Endothelial cell of umbilical vein (primary cell): ENCODE measurements at regions not wholly inside any gene's neighbourhood (a gene's known extent, or its start where the extent isn't known, plus 50 kb on each side); places are given as distances from the start of the nearest gene placed in this dataset.

Experiments used
- BruUV-seq: library from RNA; stranded (reverse); fragments of 400-500 nt; replicated peaks from 2 replicates; lab custom pipeline; 2021; lab: Mats Ljungman, UMichigan
- CTCF ChIA-PET: fragments of 300-600, 350-600 bp; sonication (Branson Sonifier 250); formaldehyde crosslinking; loops from one replicate; lab custom pipeline; 2021; ENCODE audit warnings: antibody characterized with exemption, inconsistent platforms; lab: Charles Lee
- POLR2A ChIA-PET: fragments of 300-600, 350-600 bp; sonication (Branson Sonifier 250); formaldehyde crosslinking; loops from one replicate; lab custom pipeline; 2021; ENCODE audit warnings: antibody characterized with exemption, inconsistent platforms; lab: Charles Lee
- DNase-seq: peaks from one replicate; pipeline ENCODE4 v3.0.0-alpha.2; 2011; ENCODE audit warnings: low read depth, low spot score
- FAIRE-seq: peaks from 2 replicates; lab custom pipeline; 2011; peaks lifted over from hg19 to GRCh38; lab: Jason Lieb, UNC
- H2AFZ ChIP-seq: 2 replicates; pipeline ENCODE4 v1.6.0; 2012; ENCODE audit warnings: low read depth, low read length, control low read depth, inconsistent platforms
- H3K27ac ChIP-seq: 2 replicates; pipeline ENCODE4 v1.5.1; 2011; ENCODE audit warnings: low read depth, mild to moderate bottlenecking, control low read depth, low read length, moderate library complexity; ENCODE audit not compliant: insufficient read depth
- H3K27me3 ChIP-seq, 2 experiments: 2 replicates each; pipeline versions ENCODE4 v1.6.0 to v1.6.1; 2011; ENCODE audit warnings: low read length in 2 of 2, mixed read lengths in 1 of 2; ENCODE audit not compliant: control insufficient read depth in 2 of 2, insufficient read depth in 2 of 2
- H3K36me3 ChIP-seq, 2 experiments: 2 replicates in 1 of 2; 3 replicates in 1 of 2; pipeline ENCODE4 v1.5.1; 2011; ENCODE audit warnings: low read length in 2 of 2, mild to moderate bottlenecking in 1 of 2, moderate library complexity in 1 of 2; ENCODE audit not compliant: control insufficient read depth in 2 of 2, insufficient read depth in 2 of 2; ENCODE audit errors: extremely low read depth in 1 of 2
- H3K4me1 ChIP-seq: 3 replicates; pipeline ENCODE4 v1.5.1; 2011; ENCODE audit warnings: mild to moderate bottlenecking, low read length; ENCODE audit not compliant: control insufficient read depth, insufficient read depth; ENCODE audit errors: extremely low read depth
- H3K4me2 ChIP-seq: 2 replicates; pipeline ENCODE4 v1.6.1; 2011; ENCODE audit warnings: low read length, control low read depth, mixed read lengths; ENCODE audit not compliant: insufficient read depth
- H3K4me3 ChIP-seq, 3 experiments: fragments of 200-600 bp in 1 of 3; sonication (generic), shearing (Covaris generic) in 1 of 3; replicated peaks in 1 of 3; 2 replicates each; pipeline ENCODE4 v1.5.1; 2011 to 2016; ENCODE audit warnings: control low read depth in 3 of 3, low read length in 3 of 3, mild to moderate bottlenecking in 2 of 3, inconsistent platforms in 1 of 3, low read depth in 1 of 3, moderate library complexity in 1 of 3; ENCODE audit not compliant: insufficient read depth in 1 of 3
- H3K79me2 ChIP-seq: 2 replicates; pipeline ENCODE4 v1.6.0; 2012; ENCODE audit warnings: low read length, inconsistent platforms; ENCODE audit not compliant: control insufficient read depth, insufficient read depth
- H3K9ac ChIP-seq: replicated peaks from 2 replicates; pipeline ENCODE3; 2011; ENCODE audit warnings: low read length, control low read depth; ENCODE audit not compliant: insufficient read depth; ENCODE audit errors: extremely low read depth
- H3K9me1 ChIP-seq: replicated peaks from 3 replicates; pipeline ENCODE4 v1.6.0; 2011; ENCODE audit warnings: mild to moderate bottlenecking, low read length; ENCODE audit not compliant: control insufficient read depth, insufficient read depth; ENCODE audit errors: extremely low read depth
- H3K9me3 ChIP-seq: replicated peaks from 2 replicates; pipeline ENCODE4 v1.5.1; 2012; ENCODE audit warnings: low read length, inconsistent platforms; ENCODE audit not compliant: control insufficient read depth, insufficient read depth
- H4K20me1 ChIP-seq: replicated peaks from 2 replicates; pipeline ENCODE3; 2011; ENCODE audit warnings: mild to moderate bottlenecking, low read length; ENCODE audit not compliant: control insufficient read depth, insufficient read depth; ENCODE audit errors: extremely low read depth
- EZH2 ChIP-seq: IDR thresholded peaks from 2 replicates; pipeline ENCODE4 v1.6.1; 2012; ENCODE audit warnings: borderline replicate concordance, low read depth, mild to moderate bottlenecking, moderate library complexity, low read length, inconsistent platforms; ENCODE audit not compliant: severe bottlenecking
- FOS ChIP-seq: IDR thresholded peaks from 2 replicates; pipeline ENCODE4 v1.6.1; 2011; ENCODE audit warnings: mild to moderate bottlenecking, low read length, moderate library complexity, borderline replicate concordance; ENCODE audit not compliant: insufficient read depth
- GATA2 ChIP-seq: IDR thresholded peaks from 2 replicates; pipeline ENCODE4 v1.7.0; 2011; ENCODE audit warnings: low read depth, mild to moderate bottlenecking, moderate library complexity, mixed read lengths, low read length; ENCODE audit not compliant: insufficient read length, insufficient read depth
- JUN ChIP-seq: IDR thresholded peaks from 2 replicates; pipeline ENCODE4 v1.6.1; 2011; ENCODE audit warnings: borderline replicate concordance, low read depth; ENCODE audit not compliant: insufficient read length, insufficient read depth
- MYC ChIP-seq: IDR thresholded peaks from one replicate; pipeline ENCODE4 v1.6.1; 2011; ENCODE audit warnings: mild to moderate bottlenecking, low read depth, low read length
- POLR2A ChIP-seq: IDR thresholded peaks from 2 replicates; pipeline ENCODE4 v1.6.1; 2012; ENCODE audit warnings: low read depth, mild to moderate bottlenecking, control low read depth, low read length
- POLR2AphosphoS5 ChIP-seq: IDR thresholded peaks from 2 replicates; pipeline ENCODE4 v1.6.1; 2012; ENCODE audit warnings: low read depth, mild to moderate bottlenecking, control low read depth, low read length, moderate library complexity; ENCODE audit not compliant: insufficient read depth
- dilution Hi-C: fragments of 300-500 bp; cut with MboI; formaldehyde crosslinking; loops from one replicate; pipeline ENCODE4 v1.15.0; 2019; ENCODE audit warnings: low sequenced_read_pairs; ENCODE audit not compliant: extremely low pct_ligation_motif_present
- intact Hi-C: fragments of 100-400 bp; cut with micrococcal nuclease; formaldehyde crosslinking; loops from one replicate; pipeline ENCODE4 v1.10.0; 2022
- TF ChIP-seq, protein P1 (sequence below): IDR thresholded peaks from 2 replicates; pipeline ENCODE4 v1.6.1; 2011; ENCODE audit not compliant: insufficient read depth, insufficient read length
- TF ChIP-seq, protein P2 (sequence below), 2 donors: IDR thresholded peaks; 1 replicate in 1 of 2; 2 replicates in 1 of 2; pipeline ENCODE4 v1.5.1; 2011; ENCODE audit warnings: low read length in 2 of 2, mild to moderate bottlenecking in 2 of 2, moderate library complexity in 2 of 2, control low read depth in 1 of 2, inconsistent platforms in 1 of 2, low read depth in 1 of 2; ENCODE audit not compliant: insufficient read depth in 1 of 2; ENCODE audit errors: extremely low read depth in 1 of 2

- FAIRE-seq (no peak), DNase-seq (no peak)
- Histone ChIP-seq H2AFZ (no peak overlapping the region), H4K20me1 (no peaks in the 10 kb centered on the region), H3K27ac (no peak overlapping the region), H3K27me3 (no peaks in the 10 kb centered on the region), H3K79me2 (no peaks in the 10 kb centered on the region), H3K4me2 (no peak overlapping the region), H3K9me3 (no peaks in the 10 kb centered on the region), H3K36me3 (no peaks in the 10 kb centered on the region), H3K9me1 (no peaks in the 10 kb centered on the region), H3K4me3 (no peak overlapping the region), H3K9ac (no peak overlapping the region), H3K4me1 (no peaks in the 10 kb centered on the region)
- ChIA-PET POLR2A (no interaction called here), CTCF (no interaction called here)
- dilution Hi-C loops (no loop called here), intact Hi-C loops (no loop called here)
- BruUV-seq: no TSS peak
- TF ChIP-seq POLR2AphosphoS5: no peak
- TF ChIP-seq POLR2A: no peak
- no peak for TF ChIP-seq JUN
- TF ChIP-seq EZH2: no peak
- TF ChIP-seq, protein P1, sequence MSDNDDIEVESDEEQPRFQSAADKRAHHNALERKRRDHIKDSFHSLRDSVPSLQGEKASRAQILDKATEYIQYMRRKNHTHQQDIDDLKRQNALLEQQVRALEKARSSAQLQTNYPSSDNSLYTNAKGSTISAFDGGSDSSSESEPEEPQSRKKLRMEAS: no peak
- no peak for TF ChIP-seq GATA2
- TF ChIP-seq FOS: no peak
- no peak for TF ChIP-seq MYC
- TF ChIP-seq, protein P2, sequence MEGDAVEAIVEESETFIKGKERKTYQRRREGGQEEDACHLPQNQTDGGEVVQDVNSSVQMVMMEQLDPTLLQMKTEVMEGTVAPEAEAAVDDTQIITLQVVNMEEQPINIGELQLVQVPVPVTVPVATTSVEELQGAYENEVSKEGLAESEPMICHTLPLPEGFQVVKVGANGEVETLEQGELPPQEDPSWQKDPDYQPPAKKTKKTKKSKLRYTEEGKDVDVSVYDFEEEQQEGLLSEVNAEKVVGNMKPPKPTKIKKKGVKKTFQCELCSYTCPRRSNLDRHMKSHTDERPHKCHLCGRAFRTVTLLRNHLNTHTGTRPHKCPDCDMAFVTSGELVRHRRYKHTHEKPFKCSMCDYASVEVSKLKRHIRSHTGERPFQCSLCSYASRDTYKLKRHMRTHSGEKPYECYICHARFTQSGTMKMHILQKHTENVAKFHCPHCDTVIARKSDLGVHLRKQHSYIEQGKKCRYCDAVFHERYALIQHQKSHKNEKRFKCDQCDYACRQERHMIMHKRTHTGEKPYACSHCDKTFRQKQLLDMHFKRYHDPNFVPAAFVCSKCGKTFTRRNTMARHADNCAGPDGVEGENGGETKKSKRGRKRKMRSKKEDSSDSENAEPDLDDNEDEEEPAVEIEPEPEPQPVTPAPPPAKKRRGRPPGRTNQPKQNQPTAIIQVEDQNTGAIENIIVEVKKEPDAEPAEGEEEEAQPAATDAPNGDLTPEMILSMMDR (IDR thresholded peaks at IDR 0.05; ENCODE audit: extremely low read depth in 1 of 2, insufficient read depth in 1 of 2, low read depth in 1 of 2, low read length in 2 of 2): no peak
These were observed 394.5 kb downstream of the RAB28 start for GRCh38 chr4:13089659-13089998.
